NAMALWA (cell line): ENCODE measurements at regions not wholly inside any gene's neighbourhood (a gene's known extent, or its start where the extent isn't known, plus 50 kb on each side); places are given as distances from the start of the nearest gene placed in this dataset.

Experiments
- DNase-seq: peaks from one replicate; pipeline ENCODE4 v3.0.0-alpha.2; 2015; ENCODE audit warnings: low spot score

GRCh38 chr3:40701016-40701588 is 176.3 kb downstream of the ZNF621 start:
- DNase-seq, result no peak

- no peak for DNase-seq
Measured at GRCh38 chr3:40704224-40704623, 179.5 kb downstream of the ZNF621 start.

- DNase-seq, result no peak
Measured at GRCh38 chr3:40705663-40706062, 180.9 kb downstream of the ZNF621 start.

- DNase-seq, result peak; percentile 4
Measured at GRCh38 chr3:40713306-40713705, 188.5 kb downstream of the ZNF621 start.

- DNase-seq, result peak; percentile 42
Measured at GRCh38 chr3:40713795-40714194, 189.0 kb downstream of the ZNF621 start.

GRCh38 chr3:40714771-40715345 is 190.1 kb downstream of the ZNF621 start:
- peak; percentile 22 for DNase-seq

- DNase-seq, result no peak
Measured at GRCh38 chr3:40715551-40715950, 190.8 kb downstream of the ZNF621 start.

GRCh38 chr3:40717471-40717870 is 192.7 kb downstream of the ZNF621 start:
- no peak for DNase-seq

- DNase-seq, result no peak
Measured at GRCh38 chr3:40718209-40718608, 193.4 kb downstream of the ZNF621 start.

GRCh38 chr3:40718681-40719080 is 193.9 kb downstream of the ZNF621 start:
- DNase-seq, result peak; percentile 71

- DNase-seq, result no peak
Measured at GRCh38 chr3:40719660-40720287, 195.0 kb downstream of the ZNF621 start.

GRCh38 chr3:40720341-40720740 is 195.6 kb downstream of the ZNF621 start:
- DNase-seq, result no peak

- DNase-seq, result no peak
Measured at GRCh38 chr3:40720863-40721262, 196.1 kb downstream of the ZNF621 start.

GRCh38 chr3:40723083-40723660 is 198.4 kb downstream of the ZNF621 start:
- DNase-seq, result no peak

- no peak for DNase-seq
Measured at GRCh38 chr3:40725031-40725430, 200.3 kb downstream of the ZNF621 start.

GRCh38 chr3:40731445-40731844 is 206.7 kb downstream of the ZNF621 start:
- no peak for DNase-seq

- no peak for DNase-seq
Measured at GRCh38 chr3:40736943-40737342, 212.2 kb downstream of the ZNF621 start.

GRCh38 chr3:40737343-40737742 is 212.6 kb downstream of the ZNF621 start:
- no peak for DNase-seq

- no peak for DNase-seq
Measured at GRCh38 chr3:40739971-40740370, 215.2 kb downstream of the ZNF621 start.

- DNase-seq, result peak; percentile 26
Measured at GRCh38 chr3:40741729-40742128, 217.0 kb downstream of the ZNF621 start.

- no peak for DNase-seq
Measured at GRCh38 chr3:40745381-40746106, 220.8 kb downstream of the ZNF621 start.

- DNase-seq, result no peak
Measured at GRCh38 chr3:40751666-40752065, 226.9 kb downstream of the ZNF621 start.

- DNase-seq, result no peak
Measured at GRCh38 chr3:40752492-40752891, 227.7 kb downstream of the ZNF621 start.
